HG02970 (cell line): ENCODE measurements at regions not wholly inside any gene's neighbourhood (a gene's known extent, or its start where the extent isn't known, plus 50 kb on each side); places are given as distances from the start of the nearest gene placed in this dataset.
"Not testable (repeated sequence)": the region's sequence is repeated elsewhere in the genome, so short reads cannot be mapped to it uniquely, and the experiment has no call there.

Experiments
- ATAC-seq: cut with Tn5 transposase; IDR thresholded peaks from one replicate; pipeline ENCODE4 v1.9.1; 2021; ENCODE audit warnings: mild to moderate bottlenecking, moderate library complexity, moderate number of reproducible peaks; ENCODE audit not compliant: unreplicated experiment, low FRiP score

DNA sequence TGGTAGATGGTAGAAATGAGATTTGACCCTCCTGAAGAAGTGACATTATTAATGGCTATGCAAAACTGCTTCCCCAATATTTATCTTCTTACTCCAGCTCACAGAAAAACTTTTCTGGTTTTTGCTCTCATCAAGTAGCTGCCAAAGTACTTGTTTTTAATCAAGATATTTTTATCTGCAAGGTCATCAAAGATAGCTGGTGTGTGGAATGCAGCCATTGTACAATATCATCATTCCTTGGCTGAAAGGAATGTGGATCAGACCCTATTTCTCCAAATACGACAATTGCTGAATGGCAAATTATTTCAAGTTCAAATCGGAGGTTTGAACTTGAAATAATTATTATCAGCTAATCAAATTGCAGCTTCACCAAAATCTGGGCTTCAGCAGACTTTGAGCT is 126.9 kb upstream of the SLC7A14 start:
- no peak for ATAC-seq

DNA sequence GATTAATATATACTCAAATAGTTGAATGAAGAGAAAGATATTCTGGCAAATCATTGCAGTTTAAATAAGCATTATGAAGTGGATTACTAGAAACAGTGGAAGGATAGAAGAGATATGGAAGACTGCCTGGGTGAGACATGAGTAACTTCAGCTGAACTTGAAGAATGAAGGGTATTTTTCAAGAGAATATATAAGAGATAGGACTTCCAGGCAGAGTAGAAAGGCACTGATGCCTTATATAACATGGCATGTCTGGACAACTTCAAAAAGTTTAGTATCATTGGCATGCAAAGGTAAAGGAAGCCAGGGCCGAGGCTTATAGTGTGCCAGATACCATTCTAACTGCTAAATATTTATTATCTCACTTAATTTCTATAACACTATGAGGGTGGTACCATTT is 126.5 kb upstream of the SLC7A14 start:
- ATAC-seq: no peak

DNA sequence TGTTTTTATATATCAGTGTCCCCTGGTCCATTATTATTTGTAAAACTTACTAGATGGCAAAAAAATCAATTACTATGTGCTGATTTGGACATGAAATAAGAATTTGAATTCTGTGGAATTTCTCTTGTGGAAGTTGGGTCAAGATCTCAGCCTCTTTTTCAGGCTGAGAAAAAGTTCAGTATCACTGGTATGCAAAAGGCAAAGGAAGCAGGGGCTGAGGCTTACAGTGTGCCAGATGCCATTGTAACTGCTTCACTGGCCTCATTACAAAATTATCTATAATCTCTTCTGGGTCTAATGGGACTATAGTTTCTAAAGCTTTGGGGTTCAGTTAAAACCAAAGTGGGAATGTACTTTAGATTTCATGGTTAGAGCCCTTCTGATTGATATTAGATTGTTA is 125.9 kb upstream of the SLC7A14 start:
- ATAC-seq: no peak

DNA sequence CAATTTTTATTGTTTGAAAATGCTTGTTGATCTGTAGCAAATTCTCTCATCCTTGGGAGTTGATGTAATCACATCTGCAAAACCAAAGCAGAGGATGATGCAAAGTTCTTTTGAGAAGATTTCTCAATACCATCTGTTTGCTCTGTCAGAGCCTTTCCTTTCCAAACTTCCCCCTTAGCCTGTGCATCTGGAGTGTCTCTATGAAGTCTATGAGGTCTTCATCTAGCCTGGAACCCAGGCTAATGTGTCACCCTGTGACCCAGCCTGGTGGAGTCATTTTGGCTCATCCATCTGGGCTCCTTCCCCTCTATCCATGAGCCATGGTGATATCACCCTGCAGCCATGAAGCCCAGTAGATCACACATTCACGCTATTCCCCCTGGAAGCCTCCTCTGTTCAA is 123.2 kb upstream of the SLC7A14 start:
- ATAC-seq: no peak

DNA sequence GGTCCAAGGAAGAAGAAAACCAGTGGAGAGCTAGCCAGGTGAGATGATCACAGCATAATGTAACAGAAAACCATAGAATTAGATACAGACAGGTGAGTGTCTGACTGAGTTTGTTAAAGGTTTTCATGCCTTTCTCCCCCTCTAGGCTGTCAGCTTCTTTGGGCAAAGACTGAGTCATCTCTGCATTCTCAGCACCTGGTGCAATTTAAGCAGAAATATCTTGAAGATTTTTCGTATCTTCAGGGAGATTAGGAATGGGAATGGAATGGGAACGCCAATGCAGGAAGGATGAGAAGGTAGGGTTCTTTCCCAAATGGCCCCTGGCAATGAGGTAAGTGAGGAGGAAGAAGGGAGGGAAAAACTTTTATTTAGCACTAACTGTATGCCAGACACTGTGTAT is 122.0 kb upstream of the SLC7A14 start:
- ATAC-seq: no peak

DNA sequence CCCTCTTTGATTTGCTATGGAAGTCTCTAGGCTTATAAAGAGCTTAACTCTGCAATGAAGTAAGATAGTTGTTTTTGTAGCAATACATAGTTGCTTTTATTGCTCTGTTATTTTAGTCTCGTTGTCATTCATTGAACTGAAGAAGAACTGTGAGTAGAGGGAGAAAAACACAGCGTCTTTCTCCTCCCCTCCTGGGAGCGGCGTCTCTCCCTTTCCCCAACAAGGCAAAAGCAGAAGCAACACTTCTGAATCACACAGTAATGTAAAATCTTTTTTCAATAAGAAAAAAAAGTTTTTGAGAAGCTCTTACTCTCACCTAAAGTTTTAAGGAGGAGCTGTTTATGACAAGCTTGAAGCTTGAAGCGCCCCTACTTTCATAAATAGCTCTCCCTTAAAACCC is 119.3 kb upstream of the SLC7A14 start:
- no peak for ATAC-seq

DNA sequence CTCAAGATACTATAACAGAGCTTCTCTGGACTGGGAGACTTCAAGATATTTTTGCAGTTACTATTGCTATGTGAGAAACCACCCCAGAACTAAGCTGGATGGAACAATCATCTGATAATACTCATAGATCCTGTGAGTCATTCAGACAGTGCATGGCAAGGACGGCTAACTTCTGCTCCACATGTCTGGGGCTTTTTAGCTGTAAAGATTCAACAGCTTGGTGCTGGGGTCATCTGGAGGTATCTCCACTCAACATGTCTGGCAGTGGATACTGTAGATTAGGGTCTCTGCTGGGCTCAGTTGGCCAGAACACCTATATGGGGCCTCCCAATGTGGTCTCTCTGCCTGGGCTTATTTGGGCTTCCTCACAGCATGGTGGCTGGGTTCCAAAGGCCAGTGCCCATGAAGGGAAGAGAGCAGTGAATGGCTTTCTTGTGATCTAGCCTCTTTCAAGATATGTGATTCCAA is 117.3 kb upstream of the SLC7A14 start:
- ATAC-seq: no peak

DNA sequence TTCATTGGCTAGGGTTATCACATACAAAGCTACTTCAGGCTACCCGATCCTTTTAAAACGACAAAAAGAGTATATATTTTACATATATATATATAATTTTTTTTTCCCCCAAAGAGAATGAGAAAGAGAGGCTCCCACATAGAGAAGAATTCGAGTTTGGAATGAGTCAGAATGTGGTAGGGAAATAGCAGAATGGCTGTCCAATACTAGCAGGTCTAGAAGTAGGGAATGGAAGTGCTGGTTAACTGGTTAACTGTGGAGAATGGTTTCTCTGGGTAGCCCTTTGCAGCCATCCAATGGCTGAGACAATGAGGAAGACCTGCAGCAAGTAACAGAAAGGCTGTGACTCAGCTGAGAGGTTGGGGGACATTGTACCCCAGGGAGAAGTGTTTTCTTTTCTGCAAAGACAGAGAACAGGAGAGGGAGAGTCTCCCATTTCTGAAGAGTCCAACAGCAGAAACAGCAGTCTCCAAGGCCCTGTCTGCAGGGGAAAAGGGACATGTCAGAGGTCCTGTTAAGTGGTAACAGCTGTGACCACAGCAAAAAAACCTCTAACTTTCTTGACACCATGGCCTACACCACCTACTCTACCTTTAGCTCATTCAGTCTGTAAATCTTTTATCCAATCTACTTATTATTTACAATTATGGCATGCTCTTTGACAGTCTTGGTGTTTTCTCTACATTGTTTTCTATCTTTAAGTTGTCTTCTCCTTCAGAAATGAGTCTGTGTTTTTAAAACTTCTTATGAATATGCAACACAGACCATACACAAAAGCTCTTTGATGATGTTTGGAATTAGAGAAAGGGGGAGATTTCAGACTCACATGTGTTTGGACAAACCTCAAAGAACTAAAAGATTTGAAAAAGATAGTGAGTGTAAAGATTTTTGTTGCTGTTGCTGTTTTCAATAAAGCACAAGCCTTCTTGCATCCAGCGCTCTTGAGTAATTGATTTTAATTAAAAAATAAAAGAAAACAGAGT is 116.1 kb upstream of the SLC7A14 start:
- ATAC-seq: no peak

DNA sequence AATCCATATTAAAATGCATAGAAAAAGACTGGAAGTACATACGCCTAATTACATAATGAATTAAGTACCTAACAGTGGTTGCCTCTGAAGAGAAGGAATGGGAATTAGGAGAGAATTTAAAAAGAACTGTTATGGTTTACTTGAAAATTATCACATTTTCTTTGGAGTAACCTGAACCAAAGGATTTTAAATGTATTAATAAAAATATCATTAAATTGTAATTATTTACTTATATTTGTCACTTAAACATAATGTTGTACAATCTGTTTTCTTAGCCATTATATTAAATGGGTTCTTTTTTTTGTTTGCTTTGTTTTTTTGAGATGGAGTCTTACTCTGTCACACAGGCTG is 114.2 kb upstream of the SLC7A14 start:
- ATAC-seq: no peak

DNA sequence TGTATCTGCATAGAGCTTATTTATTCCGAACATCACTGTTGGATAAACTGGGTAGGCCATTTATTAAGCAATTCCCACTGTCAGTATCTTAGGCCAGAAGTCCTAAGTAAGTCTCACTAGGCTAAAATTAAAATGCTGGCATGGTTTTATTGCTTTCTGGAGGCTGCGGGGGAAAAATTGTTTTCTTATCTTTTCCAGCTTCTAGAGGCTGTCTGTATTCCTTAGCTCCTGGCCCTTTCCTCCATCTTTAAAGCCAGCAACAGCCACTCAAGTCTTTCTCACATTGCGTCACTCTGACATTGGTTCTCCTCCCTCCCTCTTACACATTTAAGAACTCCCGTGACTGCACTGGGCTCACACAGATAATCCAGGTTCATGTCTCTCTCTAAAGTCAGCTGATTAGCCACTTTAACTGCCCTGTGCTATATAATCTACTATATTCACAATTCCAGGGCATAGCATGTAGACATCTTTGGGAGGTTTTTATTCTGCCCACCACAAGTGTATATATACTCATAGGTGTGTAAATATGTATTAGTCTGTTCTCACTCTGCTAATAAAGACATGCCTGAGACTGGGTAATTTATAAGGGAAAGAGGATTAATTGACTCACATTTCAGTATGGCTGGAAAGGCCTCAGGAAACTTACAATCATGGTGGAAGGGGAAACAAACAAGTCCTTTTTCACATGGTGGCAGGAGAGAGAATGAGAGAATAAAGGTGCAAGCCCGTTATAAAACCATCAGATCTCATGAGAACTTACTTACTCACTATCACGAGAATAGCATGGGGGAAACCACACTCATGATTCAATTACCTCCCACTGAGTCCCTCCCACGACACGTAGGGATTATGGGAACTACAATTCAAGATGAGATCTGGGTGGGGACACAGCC is 113.5 kb upstream of the SLC7A14 start:
- ATAC-seq: no peak

DNA sequence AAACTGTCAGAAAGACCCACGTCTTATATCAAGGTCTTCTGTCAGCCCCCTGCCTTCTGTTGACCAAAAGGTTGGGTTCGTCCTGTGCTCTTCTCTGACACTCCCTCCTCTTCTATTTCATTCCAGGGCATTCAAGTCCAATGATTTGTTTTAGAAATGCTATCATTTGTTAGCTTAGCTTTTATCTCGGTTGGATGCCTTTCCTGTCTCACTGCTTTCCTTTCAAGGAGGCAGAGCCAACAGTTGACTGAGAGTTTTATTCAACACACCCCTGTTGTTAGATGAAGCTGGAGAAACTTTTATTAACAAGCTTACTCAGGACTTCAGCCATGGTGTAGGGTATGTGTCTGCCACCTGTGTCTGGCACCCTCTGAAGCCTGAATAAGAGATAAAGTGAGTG is 112.0 kb upstream of the SLC7A14 start:
- no peak for ATAC-seq

DNA sequence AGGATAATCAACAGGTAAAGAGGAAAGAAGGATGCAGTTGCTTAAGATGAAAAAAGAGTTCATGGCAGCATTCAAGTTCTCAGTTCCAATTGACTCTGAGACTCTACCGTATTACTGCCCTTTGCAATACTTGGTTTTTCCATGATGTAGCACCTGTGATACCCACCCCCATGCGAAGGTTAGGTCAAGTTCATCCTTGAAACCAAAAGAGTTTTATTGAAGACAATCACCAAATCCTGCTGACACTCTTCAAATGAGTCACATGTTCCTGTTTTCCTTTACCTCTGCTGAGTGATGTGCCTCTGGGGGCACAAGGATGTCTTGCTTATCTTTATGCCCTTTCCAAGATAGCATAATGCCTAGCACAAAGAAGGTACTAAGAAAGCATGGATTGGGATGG is 111.3 kb upstream of the SLC7A14 start:
- no peak for ATAC-seq

DNA sequence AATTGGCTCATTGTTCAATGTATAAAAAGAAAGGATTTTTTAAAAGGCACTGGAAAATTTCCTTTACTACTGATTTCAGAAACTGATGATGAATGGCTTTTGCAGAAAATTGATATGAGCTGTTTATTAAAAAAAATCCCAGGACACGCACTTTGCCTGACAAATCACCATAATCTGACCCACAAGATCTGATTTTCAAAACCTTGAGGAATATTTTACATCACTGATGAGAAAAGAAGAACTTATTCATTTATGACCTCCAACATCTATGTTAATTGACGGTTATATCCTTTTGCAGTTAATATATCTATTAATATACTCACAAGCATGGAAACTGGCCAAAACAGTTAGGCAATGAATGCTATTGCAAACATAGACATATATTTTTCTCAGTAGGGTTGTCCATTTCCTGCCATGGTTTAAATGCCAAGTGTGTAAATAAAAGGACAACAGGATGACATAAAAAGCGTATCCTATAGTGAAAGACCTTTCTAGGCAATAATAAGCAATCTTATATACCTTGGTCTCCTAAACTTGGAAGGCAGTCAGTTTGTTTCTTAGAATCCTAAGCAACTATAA is 109.7 kb upstream of the SLC7A14 start:
- no peak for ATAC-seq

DNA sequence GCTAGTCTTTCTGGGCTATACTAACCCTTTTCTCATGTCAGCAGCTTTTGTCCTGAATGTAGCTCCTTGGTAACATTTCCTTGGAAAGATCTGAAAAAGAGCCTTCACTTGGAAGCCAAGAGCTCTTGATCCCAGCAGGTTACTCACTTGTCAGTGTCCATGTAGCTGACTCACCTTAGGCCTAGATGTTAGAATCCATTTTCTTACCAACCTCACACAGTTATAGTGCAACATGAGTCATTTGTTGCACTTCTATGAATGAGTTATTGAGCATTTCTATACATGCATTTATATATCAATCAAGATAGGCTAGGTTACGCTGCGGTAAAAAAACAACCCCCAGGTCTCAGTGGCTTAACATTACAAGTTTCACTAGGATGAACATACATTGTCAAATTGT is 106.8 kb upstream of the SLC7A14 start:
- ATAC-seq: no peak

DNA sequence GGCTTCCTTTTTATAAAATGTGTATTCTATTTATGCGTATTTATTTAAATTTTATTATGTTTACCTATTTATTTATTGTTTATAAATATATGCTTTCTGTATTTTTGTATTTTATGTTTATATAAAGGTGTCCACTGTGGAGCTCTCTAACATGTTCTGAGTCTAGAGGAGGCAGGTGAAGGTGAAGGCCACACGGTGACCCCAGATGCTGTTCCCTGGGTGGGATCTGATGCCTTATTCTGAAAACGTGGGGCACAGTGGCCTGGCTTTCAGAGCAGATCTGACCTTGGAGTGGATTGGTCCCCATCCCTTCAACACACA is 104.7 kb upstream of the SLC7A14 start:
- no peak for ATAC-seq

DNA sequence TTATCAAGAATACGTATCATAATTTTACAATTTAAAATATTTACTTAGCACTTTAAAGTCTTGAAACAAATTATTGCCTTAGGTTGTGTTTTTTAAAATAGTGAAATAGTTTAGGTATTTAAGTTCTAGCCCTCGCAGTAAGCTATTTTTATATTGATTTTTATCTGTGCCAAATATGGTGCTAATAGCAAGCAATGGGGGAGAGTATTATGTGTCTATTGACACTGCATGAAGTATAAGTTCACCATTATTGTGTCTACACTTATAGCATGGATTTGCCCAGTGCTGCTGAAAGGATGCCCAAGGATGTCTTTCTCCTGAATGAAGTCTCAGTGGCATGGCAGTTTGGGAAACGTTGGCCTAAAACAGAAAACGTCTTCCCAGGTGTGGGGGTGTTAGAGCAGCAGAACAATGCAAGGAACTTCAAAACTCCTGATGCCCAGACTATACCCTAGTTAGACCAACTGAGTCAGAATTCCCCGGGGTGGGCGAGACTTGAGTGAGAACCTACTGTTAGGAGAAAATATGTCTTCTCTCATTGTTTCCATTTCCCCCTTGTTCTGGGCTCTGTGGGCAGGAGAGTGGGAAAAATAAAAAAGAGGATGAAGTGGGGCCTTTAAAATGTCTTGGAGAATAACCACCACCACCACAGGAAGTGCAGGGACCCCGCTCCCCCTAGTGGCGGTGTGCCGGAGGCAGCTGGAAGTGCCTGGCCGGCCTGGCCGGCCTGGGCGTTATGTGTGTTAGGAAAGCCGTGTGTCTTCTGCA is 104.2 kb upstream of the SLC7A14 start:
- ATAC-seq: no peak

DNA sequence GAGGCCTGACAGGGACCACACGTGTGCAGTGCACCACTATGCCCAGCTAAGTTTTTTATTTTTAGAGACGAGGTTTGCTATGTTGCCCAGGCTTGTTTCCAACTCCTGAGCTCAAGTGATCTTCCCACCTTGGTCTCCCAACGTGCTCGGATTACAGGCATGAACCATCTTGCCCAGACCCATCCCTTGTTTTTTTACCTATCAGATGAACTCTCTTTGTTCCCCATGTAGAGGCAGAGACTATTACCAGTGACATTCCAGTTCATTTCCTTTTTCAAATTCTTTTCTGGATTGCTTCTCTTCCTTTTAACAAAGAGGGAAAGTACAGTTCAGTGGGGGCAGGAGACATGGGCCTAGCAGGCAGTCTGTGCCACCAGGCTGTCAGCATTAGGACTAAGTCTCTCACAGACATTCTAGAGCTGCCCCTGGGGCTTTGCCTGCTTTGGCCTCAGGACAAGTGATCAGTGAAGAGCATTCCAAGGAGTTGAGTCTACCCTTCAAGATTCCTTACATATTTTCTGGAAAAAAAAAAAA is 103.5 kb upstream of the SLC7A14 start:
- no peak for ATAC-seq

DNA sequence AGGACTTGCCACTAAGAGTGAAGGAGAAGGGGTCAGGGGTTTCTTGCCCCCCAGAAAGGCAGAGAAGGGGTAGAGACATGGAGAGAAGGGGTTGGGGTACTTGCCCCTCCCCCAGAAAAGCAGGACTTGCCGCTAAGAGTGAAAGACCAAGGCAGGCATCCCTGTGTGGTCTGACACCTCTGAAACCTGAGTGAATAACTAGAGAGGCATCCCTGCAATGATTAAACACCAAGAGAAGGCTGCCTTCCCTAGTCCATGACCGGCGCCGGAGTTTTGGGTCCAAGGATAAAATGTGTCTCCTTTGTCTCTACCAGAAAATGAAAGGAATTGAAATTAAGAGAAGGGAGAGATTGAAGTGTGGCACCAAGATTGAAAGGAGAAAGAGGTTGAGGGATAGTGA is 102.3 kb upstream of the SLC7A14 start:
- ATAC-seq: not testable (repeated sequence)

DNA sequence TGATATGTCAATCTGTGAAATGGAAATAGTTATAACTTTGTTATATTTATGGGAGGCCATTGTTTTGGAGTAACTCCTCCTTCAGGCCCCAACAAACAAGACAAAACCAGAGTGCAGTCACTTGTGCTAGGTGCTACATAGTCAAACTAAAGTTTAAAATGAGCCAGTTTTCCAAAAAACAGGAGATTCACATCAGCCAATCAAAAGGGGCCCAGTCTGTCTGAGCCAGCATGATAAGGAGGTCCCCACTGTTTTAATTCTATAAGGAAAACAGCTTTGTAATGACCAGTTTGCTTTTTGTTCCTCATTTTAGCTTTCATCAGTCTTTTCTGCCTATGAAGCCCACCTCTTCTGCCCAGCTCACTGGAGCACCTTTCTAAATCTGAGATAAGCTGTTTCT is 94.7 kb upstream of the SLC7A14 start:
- no peak for ATAC-seq

DNA sequence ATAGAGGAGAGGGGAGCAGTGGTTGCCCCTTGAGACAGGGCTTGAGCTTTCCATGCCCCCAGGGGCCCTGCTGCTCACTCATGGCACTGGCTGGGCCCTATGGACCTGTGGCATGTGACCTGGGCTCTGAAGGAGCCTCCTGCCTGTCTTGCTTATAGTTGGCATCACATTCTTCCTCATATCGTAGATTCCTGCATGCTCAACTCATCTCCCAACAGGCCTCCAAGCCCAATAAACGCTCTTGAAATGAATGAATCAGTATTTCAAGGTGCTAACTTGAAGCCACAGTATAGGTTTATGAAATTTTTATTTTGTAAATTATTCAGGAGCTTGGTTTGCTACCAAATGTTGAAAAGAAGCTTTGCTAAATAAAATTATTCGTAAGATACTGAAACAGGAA is 93.3 kb upstream of the SLC7A14 start:
- no peak for ATAC-seq
